ENCODE measurements at regions not wholly inside any gene's neighbourhood (a gene's known extent, or its start where the extent isn't known, plus 50 kb on each side); places are given as distances from the start of the nearest gene placed in this dataset.

GRCh38 chrX:51798701-51799100 is 55.5 kb downstream of the GSPT2 start:
- DNase-seq (ENCODE audit: low spot score), result no peak

- DNase-seq (ENCODE audit: low spot score), result peak; percentile 55
Measured at GRCh38 chrX:51802917-51803688, 59.9 kb downstream of the GSPT2 start.

GRCh38 chrX:51803833-51804232 is 60.6 kb downstream of the GSPT2 start:
- DNase-seq (ENCODE audit: low spot score), result no peak

GRCh38 chrX:51804741-51805140 is 61.5 kb downstream of the GSPT2 start:
- DNase-seq (ENCODE audit: low spot score), result no peak

- no peak for DNase-seq (ENCODE audit: low spot score)
Measured at GRCh38 chrX:51813886-51814460, 70.7 kb downstream of the GSPT2 start.

- DNase-seq (ENCODE audit: low spot score), result no peak
Measured at GRCh38 chrX:51824061-51824460, 69.4 kb upstream of the MAGED1 start.

- DNase-seq (ENCODE audit: low spot score), result no peak
Measured at GRCh38 chrX:51825436-51825835, 68.0 kb upstream of the MAGED1 start.

- no peak for DNase-seq (ENCODE audit: low spot score)
Measured at GRCh38 chrX:51834076-51834475, 59.3 kb upstream of the MAGED1 start.

GRCh38 chrX:51836823-51837222 is 56.6 kb upstream of the MAGED1 start:
- DNase-seq (ENCODE audit: low spot score), result no peak

GRCh38 chrX:51837451-51837850 is 56.0 kb upstream of the MAGED1 start:
- DNase-seq (ENCODE audit: low spot score), result no peak

- DNase-seq (ENCODE audit: low spot score), result no peak
Measured at GRCh38 chrX:51837921-51838320, 55.5 kb upstream of the MAGED1 start.
